SK-N-SH (cell line): ENCODE measurements at regions not wholly inside any gene's neighbourhood (a gene's known extent, or its start where the extent isn't known, plus 50 kb on each side); places are given as distances from the start of the nearest gene placed in this dataset.

ENCODE experiments used
- CHD2 ChIP-seq: fragments of 150-350 bp; IDR thresholded peaks from 2 replicates; pipeline ENCODE4 v1.6.1; 2018; ENCODE audit warnings: low read length; ENCODE audit not compliant: partially characterized antibody
- CTCF ChIP-seq: fragments of 200-600 bp; sonication (generic); IDR thresholded peaks from 2 replicates; pipeline ENCODE4 v1.6.1; 2017; ENCODE audit warnings: antibody characterized with exemption, mild to moderate bottlenecking, moderate library complexity
- MEF2A ChIP-seq: IDR thresholded peaks from 2 replicates; pipeline ENCODE4 v1.4.0; 2012; ENCODE audit warnings: low read depth, borderline replicate concordance
- POLR2AphosphoS5 ChIP-seq: IDR thresholded peaks from 2 replicates; pipeline ENCODE4 v1.6.1; 2012; ENCODE audit warnings: low read depth, low read length
- RFX5 ChIP-seq: IDR thresholded peaks from 2 replicates; pipeline ENCODE4 v1.6.1; 2012; ENCODE audit warnings: mild to moderate bottlenecking, improper control_type of control experiment, low read length
- SMC3 ChIP-seq: IDR thresholded peaks from 2 replicates; pipeline ENCODE4 v1.6.1; 2012; ENCODE audit warnings: low read depth, low read length, improper control_type of control experiment
- USF2 ChIP-seq: fragments of 150-350 bp; IDR thresholded peaks from 2 replicates; pipeline ENCODE4 v1.6.1; 2017; ENCODE audit warnings: antibody characterized with exemption, low read length, low read depth, borderline replicate concordance
- ZBTB33 ChIP-seq: IDR thresholded peaks from 2 replicates; pipeline ENCODE4 v1.4.0; 2012; ENCODE audit warnings: low read depth, borderline replicate concordance

- TF ChIP-seq CTCF (no peak), MEF2A (no peak), USF2 (no peak), ZBTB33 (no peak), RFX5 (no peak), CHD2 (no peak), POLR2AphosphoS5 (no peak), SMC3 (no peak)
Measured at GRCh38 chr7:155211761-155212160, 85.9 kb upstream of the INSIG1 start.
